ENCODE measurements at regions not wholly inside any gene's neighbourhood (a gene's known extent, or its start where the extent isn't known, plus 50 kb on each side); places are given as distances from the start of the nearest gene placed in this dataset.

DNA sequence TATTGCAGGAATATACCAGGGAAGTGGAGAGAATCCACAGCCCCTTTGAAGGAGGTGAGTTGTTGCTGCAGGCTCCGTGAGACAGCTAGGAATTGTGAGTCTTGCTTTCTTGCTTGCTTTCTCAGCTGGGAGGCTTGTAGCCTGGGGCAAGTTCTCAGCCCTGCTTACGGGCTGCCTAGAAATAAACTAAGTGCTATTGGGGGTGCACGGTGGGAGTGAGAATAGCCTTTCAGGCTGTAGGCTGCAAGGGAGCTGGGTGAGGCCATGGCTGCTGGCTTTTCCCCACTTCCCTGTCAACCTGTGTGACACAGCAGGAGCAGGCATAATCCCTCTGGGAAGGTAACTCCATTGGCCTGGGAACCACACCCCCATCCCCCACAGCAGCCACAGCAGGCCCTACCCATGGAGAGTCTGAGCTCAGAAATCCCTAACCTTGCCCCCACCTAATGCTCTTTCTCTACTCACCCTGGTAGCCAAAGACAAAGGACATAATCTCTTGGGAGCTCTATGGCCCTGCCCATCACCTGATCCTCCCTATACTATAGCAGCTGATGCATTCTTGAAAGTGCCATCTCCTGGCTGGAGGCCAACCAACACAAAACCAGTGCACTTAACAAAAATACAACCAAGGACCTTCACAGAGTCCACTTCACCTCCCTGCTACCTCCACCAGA is 113.0 kb downstream of the MMRN1 start:
- TF ChIP-seq POLR2A (IDR thresholded peaks at IDR 0.05): no peak
- TF ChIP-seq, protein P1, sequence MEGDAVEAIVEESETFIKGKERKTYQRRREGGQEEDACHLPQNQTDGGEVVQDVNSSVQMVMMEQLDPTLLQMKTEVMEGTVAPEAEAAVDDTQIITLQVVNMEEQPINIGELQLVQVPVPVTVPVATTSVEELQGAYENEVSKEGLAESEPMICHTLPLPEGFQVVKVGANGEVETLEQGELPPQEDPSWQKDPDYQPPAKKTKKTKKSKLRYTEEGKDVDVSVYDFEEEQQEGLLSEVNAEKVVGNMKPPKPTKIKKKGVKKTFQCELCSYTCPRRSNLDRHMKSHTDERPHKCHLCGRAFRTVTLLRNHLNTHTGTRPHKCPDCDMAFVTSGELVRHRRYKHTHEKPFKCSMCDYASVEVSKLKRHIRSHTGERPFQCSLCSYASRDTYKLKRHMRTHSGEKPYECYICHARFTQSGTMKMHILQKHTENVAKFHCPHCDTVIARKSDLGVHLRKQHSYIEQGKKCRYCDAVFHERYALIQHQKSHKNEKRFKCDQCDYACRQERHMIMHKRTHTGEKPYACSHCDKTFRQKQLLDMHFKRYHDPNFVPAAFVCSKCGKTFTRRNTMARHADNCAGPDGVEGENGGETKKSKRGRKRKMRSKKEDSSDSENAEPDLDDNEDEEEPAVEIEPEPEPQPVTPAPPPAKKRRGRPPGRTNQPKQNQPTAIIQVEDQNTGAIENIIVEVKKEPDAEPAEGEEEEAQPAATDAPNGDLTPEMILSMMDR (IDR thresholded peaks at IDR 0.05): no peak
- Histone ChIP-seq H3K4me1 (peaks cover 0 to 2% of the 10 kb centered on the region in 2 donors), H3K9me3 (no peaks in the 10 kb centered on the region), H3K27ac (no peak overlapping the region), H3K4me3 (replicated peaks in 1 of 3) (no peak overlapping the region), H3K27me3 (no peaks in the 10 kb centered on the region), H3K36me3 (no peaks in the 10 kb centered on the region)
- DNase-seq: no peak
- intact Hi-C loops (cut with DNase I): no loop called here
- WGBS, 2 donors: 77 to 81% methylated on average over 3 of the region's 3 CpGs

DNA sequence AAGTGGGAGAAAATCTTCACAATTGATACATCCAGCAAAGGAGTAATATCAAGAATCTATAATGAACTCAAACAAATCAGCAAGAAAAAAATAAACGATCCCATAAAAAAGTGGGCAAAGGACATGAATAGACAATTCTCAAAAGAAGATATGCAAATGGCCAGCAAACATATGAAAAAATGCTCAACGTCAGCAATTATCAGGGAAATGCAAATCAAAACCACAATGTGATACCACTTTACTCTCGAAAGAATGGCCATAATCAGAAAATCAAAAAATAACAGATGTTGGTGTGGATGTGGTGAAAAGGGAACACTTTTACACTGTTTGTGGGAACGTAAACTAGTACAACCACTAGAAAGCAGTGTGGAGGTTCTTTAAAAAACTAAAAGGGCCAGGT is 114.3 kb upstream of the CCSER1 start:
- TF ChIP-seq POLR2A (IDR thresholded peaks at IDR 0.05): no peak
- TF ChIP-seq, protein P1 (IDR thresholded peaks at IDR 0.05): no peak
- no peak for DNase-seq
- no peaks in the 10 kb centered on the region for H3K36me3 ChIP-seq
- intact Hi-C loops (cut with DNase I): no loop called here
- no peaks in the 10 kb centered on the region for H3K9me3 ChIP-seq
- H3K4me3 ChIP-seq (replicated peaks in 1 of 3): no peak overlapping the region
- no peak overlapping the region for H3K27ac ChIP-seq
- H3K4me1 ChIP-seq: no peaks in the 10 kb centered on the region
- 90 to 92% methylated on average over 4 of the region's 4 CpGs for WGBS, 2 donors
- no peaks in the 10 kb centered on the region for H3K27me3 ChIP-seq

DNA sequence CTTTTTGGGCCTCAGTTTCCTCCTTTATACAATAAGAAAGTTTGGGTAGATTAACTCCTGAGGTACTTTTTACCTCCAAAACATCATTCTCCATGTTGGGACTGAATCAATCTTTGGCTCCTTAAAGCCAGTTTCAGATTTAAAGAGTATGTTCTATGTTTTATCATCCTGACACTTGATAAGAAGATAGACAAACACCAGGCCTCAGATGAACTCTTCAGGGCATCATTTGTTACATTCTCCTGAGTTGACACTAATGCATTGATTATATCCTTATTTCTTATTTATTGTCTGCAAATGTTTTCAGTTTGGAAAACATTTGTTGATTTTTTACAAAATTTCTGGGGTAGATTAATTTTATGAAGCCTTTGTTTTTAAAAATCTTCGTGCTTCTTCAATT is 102.7 kb upstream of the CCSER1 start:
- TF ChIP-seq POLR2A (IDR thresholded peaks at IDR 0.05): no peak
- TF ChIP-seq, protein P1 (IDR thresholded peaks at IDR 0.05): no peak
- WGBS, 2 donors: 76 to 87% methylated on average over 1 of the region's 1 CpG
- H3K9me3 ChIP-seq: no peaks in the 10 kb centered on the region
- intact Hi-C loops (cut with DNase I): no loop called here
- H3K27me3 ChIP-seq: no peaks in the 10 kb centered on the region
- H3K27ac ChIP-seq: no peak overlapping the region
- DNase-seq: no peak
- H3K4me3 ChIP-seq (replicated peaks in 1 of 3): no peak overlapping the region
- no peaks in the 10 kb centered on the region for H3K4me1 ChIP-seq
- H3K36me3 ChIP-seq: no peaks in the 10 kb centered on the region

DNA sequence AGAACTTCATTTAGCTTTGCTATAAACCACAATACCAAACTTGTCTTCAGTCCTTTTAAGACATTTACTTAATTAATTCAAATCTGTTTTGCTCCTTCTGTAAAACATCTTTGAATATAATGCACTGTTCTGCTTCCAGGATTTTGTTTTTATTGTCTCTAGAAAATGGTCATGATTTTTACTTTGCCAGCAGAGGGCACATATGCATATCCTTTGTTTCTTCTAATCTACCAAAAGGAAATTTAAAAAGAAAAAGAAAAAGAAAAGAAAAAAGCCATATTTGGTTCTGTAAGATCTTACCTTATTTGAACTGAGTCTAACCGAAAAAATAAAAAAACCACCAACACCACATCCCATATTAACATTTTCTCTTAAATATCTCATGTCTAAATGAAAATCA is 101.9 kb upstream of the CCSER1 start:
- Histone ChIP-seq H3K36me3 (no peaks in the 10 kb centered on the region), H3K4me3 (replicated peaks in 1 of 3) (no peak overlapping the region), H3K27ac (no peak overlapping the region), H3K27me3 (no peaks in the 10 kb centered on the region), H3K4me1 (no peaks in the 10 kb centered on the region), H3K9me3 (no peaks in the 10 kb centered on the region)
- intact Hi-C loops (cut with DNase I): no loop called here
- DNase-seq: no peak
- TF ChIP-seq, protein P1 (IDR thresholded peaks at IDR 0.05): peak in 3 of 6 experiments; percentile 29 to 45 (median 34)
- no peak for TF ChIP-seq POLR2A (IDR thresholded peaks at IDR 0.05)
- WGBS, 2 donors: 53 to 62% methylated on average over 1 of the region's 1 CpG

DNA sequence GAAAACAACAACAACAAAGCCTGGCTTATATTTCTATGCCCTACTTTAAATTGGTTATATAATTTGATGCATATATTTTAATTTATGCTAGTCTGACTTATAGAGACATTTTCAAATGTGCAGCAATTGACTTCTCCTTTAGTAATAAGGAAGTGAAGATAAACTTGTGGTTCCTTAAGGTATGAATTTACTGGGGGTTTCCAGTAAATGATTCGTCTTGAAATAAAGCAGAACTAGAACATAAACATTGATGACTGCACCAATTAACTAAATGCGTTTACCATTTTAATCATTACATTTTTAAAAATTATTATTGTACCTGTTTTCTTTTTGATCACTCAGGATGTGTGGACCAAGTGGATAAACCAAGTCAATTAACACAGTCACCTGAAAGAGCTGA is 99.6 kb upstream of the CCSER1 start:
- intact Hi-C loops (cut with DNase I): no loop called here
- Histone ChIP-seq H3K4me3 (replicated peaks in 1 of 3) (no peak overlapping the region), H3K4me1 (no peaks in the 10 kb centered on the region), H3K27ac (no peak overlapping the region), H3K27me3 (no peaks in the 10 kb centered on the region), H3K36me3 (no peaks in the 10 kb centered on the region), H3K9me3 (no peaks in the 10 kb centered on the region)
- no peak for TF ChIP-seq POLR2A (IDR thresholded peaks at IDR 0.05)
- TF ChIP-seq, protein P1 (IDR thresholded peaks at IDR 0.05): no peak
- DNase-seq: no peak
- WGBS, 2 donors: 44 to 58% methylated on average over 2 of the region's 2 CpGs
